Stimulated activated CD4-positive, alpha-beta T cell treated with anti-CD3 and anti-CD28 coated beads, Interleukin-4, amount 100 ng/mL, for 48 hours (primary cell): ENCODE measurements at regions not wholly inside any gene's neighbourhood (a gene's known extent, or its start where the extent isn't known, plus 50 kb on each side); places are given as distances from the start of the nearest gene placed in this dataset.
"Not testable (repeated sequence)": the region's sequence is repeated elsewhere in the genome, so short reads cannot be mapped to it uniquely, and the experiment has no call there.

ENCODE experiments used
- DNase-seq, 2 donors: peaks; one replicate each; pipeline ENCODE4 v3.0.0-alpha.2; 2020; ENCODE audit warnings: low read depth in 2 of 2

- no peak for DNase-seq
These were observed 144.1 kb upstream of the PDE7B start for GRCh38 chr6:135707426-135707825.

GRCh38 chr6:135710042-135710441 lies 141.5 kb upstream of the PDE7B start:
- no peak for DNase-seq

GRCh38 chr6:135722190-135722589 lies 129.3 kb upstream of the PDE7B start:
- DNase-seq = no peak

- peak in 1 of 2 donors; percentile 9 for DNase-seq
These were observed 128.8 kb upstream of the PDE7B start for GRCh38 chr6:135722679-135723078.

- no peak for DNase-seq
These were observed 122.9 kb upstream of the PDE7B start for GRCh38 chr6:135728589-135728988.

- no peak for DNase-seq
These were observed 120.4 kb upstream of the PDE7B start for GRCh38 chr6:135731116-135731515.

- DNase-seq = not testable (repeated sequence)
These were observed 115.2 kb upstream of the PDE7B start for GRCh38 chr6:135736351-135736750.

- no peak for DNase-seq
These were observed 112.9 kb upstream of the PDE7B start for GRCh38 chr6:135738636-135739035.

GRCh38 chr6:135739288-135739687 lies 112.2 kb upstream of the PDE7B start:
- DNase-seq = no peak

- DNase-seq = no peak
These were observed 110.9 kb upstream of the PDE7B start for GRCh38 chr6:135740580-135740979.

- no peak for DNase-seq
These were observed 108.0 kb upstream of the PDE7B start for GRCh38 chr6:135743476-135743875.

GRCh38 chr6:135748189-135748588 lies 103.3 kb upstream of the PDE7B start:
- no peak for DNase-seq

- DNase-seq = no peak
These were observed 101.4 kb upstream of the PDE7B start for GRCh38 chr6:135750081-135750480.

- no peak for DNase-seq
These were observed 98.3 kb upstream of the PDE7B start for GRCh38 chr6:135753196-135753595.

- DNase-seq = no peak
These were observed 91.7 kb upstream of the PDE7B start for GRCh38 chr6:135759831-135760230.

GRCh38 chr6:135774006-135774405 lies 77.5 kb upstream of the PDE7B start:
- DNase-seq = no peak

- no peak for DNase-seq
These were observed 72.3 kb upstream of the PDE7B start for GRCh38 chr6:135779213-135779612.

GRCh38 chr6:135780326-135780725 lies 71.2 kb upstream of the PDE7B start:
- no peak for DNase-seq

- DNase-seq = no peak
These were observed 69.0 kb upstream of the PDE7B start for GRCh38 chr6:135782546-135782945.

- no peak for DNase-seq
These were observed 67.0 kb upstream of the PDE7B start for GRCh38 chr6:135784507-135784906.

- no peak for DNase-seq
These were observed 62.0 kb upstream of the PDE7B start for GRCh38 chr6:135789375-135790050.

GRCh38 chr6:135791441-135791840 lies 60.1 kb upstream of the PDE7B start:
- DNase-seq = no peak

- DNase-seq = no peak
These were observed 54.7 kb upstream of the PDE7B start for GRCh38 chr6:135796643-135797305.

- DNase-seq = no peak
These were observed 54.1 kb upstream of the PDE7B start for GRCh38 chr6:135797361-135797760.
